CD4-positive, alpha-beta memory T cell (primary cell): ENCODE measurements at regions not wholly inside any gene's neighbourhood (a gene's known extent, or its start where the extent isn't known, plus 50 kb on each side); places are given as distances from the start of the nearest gene placed in this dataset.
"Not testable (repeated sequence)": the region's sequence is repeated elsewhere in the genome, so short reads cannot be mapped to it uniquely, and the experiment has no call there.

Source experiments
- CTCF ChIA-PET: fragments of 350-600 bp; sonication (Branson Sonifier 250); formaldehyde crosslinking; loops from one replicate; lab custom pipeline; 2021; ENCODE audit warnings: inconsistent platforms; ENCODE audit not compliant: partially characterized antibody; lab: Charles Lee
- POLR2A ChIA-PET: fragments of 350-600 bp; sonication (Branson Sonifier 250); formaldehyde crosslinking; loops from one replicate; lab custom pipeline; 2021; ENCODE audit not compliant: partially characterized antibody; lab: Charles Lee
- DNase-seq, 5 donors: peaks; one replicate each; pipeline versions ENCODE4 v3.0.0 to v3.0.0-alpha.2; 2020 to 2022; ENCODE audit warnings: mixed read lengths in 1 of 5
- H3K27ac ChIP-seq: one replicate; pipeline ENCODE4 v1.7.0; 2013; ENCODE audit warnings: low read depth, low read length
- H3K27me3 ChIP-seq: 2 replicates; pipeline ENCODE4 v1.7.0; 2013; ENCODE audit warnings: mild to moderate bottlenecking, low read length, moderate library complexity; ENCODE audit not compliant: insufficient read depth
- H3K36me3 ChIP-seq: 2 replicates; pipeline ENCODE4 v1.7.0; 2013; ENCODE audit warnings: mild to moderate bottlenecking, low read length, moderate library complexity; ENCODE audit not compliant: insufficient read depth
- H3K4me1 ChIP-seq: 2 replicates; pipeline ENCODE4 v1.7.0; 2013; ENCODE audit warnings: mild to moderate bottlenecking, low read length, moderate library complexity; ENCODE audit not compliant: insufficient read depth
- H3K4me3 ChIP-seq, 2 donors: one replicate each; pipeline ENCODE4 v1.7.0; 2013; ENCODE audit warnings: low read length in 2 of 2, mild to moderate bottlenecking in 1 of 2
- H3K9me3 ChIP-seq, 2 donors: one replicate each; pipeline ENCODE4 v1.7.0; 2013; ENCODE audit warnings: low read length in 2 of 2, control low read depth in 1 of 2; ENCODE audit not compliant: control insufficient read depth in 1 of 2
- H3K27ac Mint-ChIP-seq, 7 donors: one replicate each; pipeline ENCODE4 v1.8.0; 2020 to 2021; ENCODE audit warnings: mixed read lengths in 7 of 7, mild to moderate bottlenecking in 6 of 7, inconsistent platforms in 3 of 7, moderate library complexity in 3 of 7
- H3K27me3 Mint-ChIP-seq, 2 donors: one replicate each; pipeline ENCODE4 v1.8.0; 2020 to 2021; ENCODE audit warnings: mixed read lengths in 2 of 2
- H3K36me3 Mint-ChIP-seq, 2 donors: one replicate each; pipeline ENCODE4 v1.8.0; 2020 to 2021; ENCODE audit warnings: mixed read lengths in 2 of 2, inconsistent platforms in 1 of 2, mild to moderate bottlenecking in 1 of 2
- H3K4me1 Mint-ChIP-seq, 4 donors: one replicate each; pipeline ENCODE4 v1.8.0; 2020 to 2021; ENCODE audit warnings: mixed read lengths in 4 of 4, mild to moderate bottlenecking in 1 of 4
- H3K4me3 Mint-ChIP-seq, 8 donors: one replicate each; pipeline ENCODE4 v1.8.0; 2020 to 2021; ENCODE audit warnings: mixed read lengths in 8 of 8, mild to moderate bottlenecking in 7 of 8, moderate library complexity in 6 of 8, inconsistent platforms in 3 of 8
- H3K9me3 Mint-ChIP-seq, 8 donors: one replicate each; pipeline ENCODE4 v1.8.0; 2020 to 2021; ENCODE audit warnings: mixed read lengths in 8 of 8, mild to moderate bottlenecking in 5 of 8, inconsistent platforms in 3 of 8, moderate library complexity in 1 of 8
- intact Hi-C: fragments of 100-400 bp; cut with micrococcal nuclease; formaldehyde crosslinking; loops from one replicate; pipeline ENCODE4 v1.15.1; 2023

DNA sequence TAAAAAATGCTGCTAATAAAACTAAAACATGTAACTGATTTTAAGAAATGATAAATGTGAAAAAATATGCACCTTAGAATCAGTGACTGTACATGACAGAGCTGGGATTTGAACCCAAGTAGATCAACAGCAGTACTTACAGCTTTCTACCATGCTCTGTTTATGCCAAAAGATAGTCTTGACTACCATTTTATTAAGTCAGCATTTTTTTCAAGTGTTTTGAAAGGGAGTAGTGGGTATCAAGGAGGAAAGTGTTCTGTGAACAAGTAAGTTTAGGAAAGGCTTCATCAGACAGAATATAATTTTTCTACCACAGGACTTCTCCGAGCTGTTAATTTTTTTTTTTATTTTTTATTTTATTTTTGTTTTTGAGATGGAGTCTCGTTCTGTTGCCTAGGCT lies 180.4 kb upstream of the GLRA1 start:
- H3K27me3 ChIP-seq = no peaks in the 10 kb centered on the region
- no peak overlapping the region for H3K4me3 Mint-ChIP-seq
- H3K36me3 Mint-ChIP-seq = no peaks in the 10 kb centered on the region
- intact Hi-C loops = no loop called here
- CTCF ChIA-PET = no interaction called here
- no peaks in the 10 kb centered on the region for H3K9me3 ChIP-seq
- no peaks in the 10 kb centered on the region for H3K4me1 ChIP-seq
- H3K4me3 ChIP-seq = no peak overlapping the region
- H3K27ac Mint-ChIP-seq = no peak overlapping the region
- no peaks in the 10 kb centered on the region for H3K36me3 ChIP-seq
- POLR2A ChIA-PET = no interaction called here
- no peak for DNase-seq
- H3K27me3 Mint-ChIP-seq = no peaks in the 10 kb centered on the region
- no peak overlapping the region for H3K27ac ChIP-seq
- peaks cover 0 to 17% (median 5%) of the 10 kb centered on the region in 8 donors for H3K9me3 Mint-ChIP-seq
- no peaks in the 10 kb centered on the region for H3K4me1 Mint-ChIP-seq

DNA sequence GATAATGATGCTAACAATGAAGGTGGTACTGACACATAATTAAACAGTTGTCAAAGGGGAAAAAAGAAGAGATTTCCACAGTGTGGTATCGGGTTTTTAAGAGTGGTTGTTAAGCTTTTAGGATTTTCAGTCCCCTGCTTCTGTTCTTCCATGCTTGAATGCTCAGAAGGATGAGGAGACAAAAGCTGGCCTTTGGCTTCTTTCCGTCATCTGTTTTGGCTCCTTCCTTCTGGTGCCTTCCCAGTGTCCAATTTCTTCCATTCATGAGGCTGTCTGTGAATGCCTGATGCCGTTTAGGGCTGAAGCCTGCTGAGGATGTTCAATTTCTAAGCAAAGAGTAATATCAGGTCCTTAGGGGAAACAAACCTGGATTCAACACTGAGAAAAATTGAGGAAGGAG lies 179.6 kb upstream of the GLRA1 start:
- H3K4me3 Mint-ChIP-seq = no peak overlapping the region
- Histone ChIP-seq H3K36me3 (no peaks in the 10 kb centered on the region), H3K27ac (no peak overlapping the region), H3K4me3 (no peak overlapping the region), H3K4me1 (no peaks in the 10 kb centered on the region), H3K27me3 (no peaks in the 10 kb centered on the region), H3K9me3 (no peaks in the 10 kb centered on the region)
- no peaks in the 10 kb centered on the region for H3K36me3 Mint-ChIP-seq
- DNase-seq = no peak
- no peaks in the 10 kb centered on the region for H3K4me1 Mint-ChIP-seq
- H3K9me3 Mint-ChIP-seq = peaks cover 0 to 17% (median 5%) of the 10 kb centered on the region in 8 donors
- intact Hi-C loops = no loop called here
- H3K27ac Mint-ChIP-seq = no peak overlapping the region
- ChIA-PET CTCF (interaction anchor here (1.0 kb wide), 1 partner anchor 9 kb away, joined by 3 read pairs; no protein-coding TSS in a partner anchor), POLR2A (no interaction called here)
- H3K27me3 Mint-ChIP-seq = no peaks in the 10 kb centered on the region

DNA sequence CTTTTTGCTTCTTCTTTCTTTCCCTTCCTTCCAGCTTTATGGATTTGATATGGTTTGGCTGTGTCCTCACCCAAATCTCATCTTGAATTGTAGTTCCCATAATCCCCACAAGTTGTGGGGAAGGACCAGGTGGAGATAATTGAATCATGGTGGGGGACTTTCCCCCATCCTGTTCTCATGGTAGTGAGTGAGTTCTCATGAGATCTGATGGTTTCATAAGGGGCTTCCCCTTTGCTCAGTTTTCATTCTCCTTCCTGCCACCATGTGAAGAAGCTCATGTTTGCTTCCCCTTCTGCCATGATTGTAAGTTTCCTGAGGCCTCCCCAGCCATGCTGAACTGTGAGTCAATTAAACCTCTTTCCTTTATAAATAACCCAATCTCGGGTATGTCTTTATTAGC lies 178.3 kb upstream of the GLRA1 start:
- H3K4me1 ChIP-seq, H3K27ac ChIP-seq, H3K27ac Mint-ChIP-seq, CTCF ChIA-PET, POLR2A ChIA-PET, H3K27me3 Mint-ChIP-seq, DNase-seq, H3K27me3 ChIP-seq, H3K4me1 Mint-ChIP-seq, H3K4me3 ChIP-seq, H3K36me3 Mint-ChIP-seq, H3K4me3 Mint-ChIP-seq, H3K36me3 ChIP-seq, intact Hi-C loops, H3K9me3 ChIP-seq: not testable (repeated sequence)
- peaks cover 0 to 17% (median 5%) of the 10 kb centered on the region in 8 donors for H3K9me3 Mint-ChIP-seq

DNA sequence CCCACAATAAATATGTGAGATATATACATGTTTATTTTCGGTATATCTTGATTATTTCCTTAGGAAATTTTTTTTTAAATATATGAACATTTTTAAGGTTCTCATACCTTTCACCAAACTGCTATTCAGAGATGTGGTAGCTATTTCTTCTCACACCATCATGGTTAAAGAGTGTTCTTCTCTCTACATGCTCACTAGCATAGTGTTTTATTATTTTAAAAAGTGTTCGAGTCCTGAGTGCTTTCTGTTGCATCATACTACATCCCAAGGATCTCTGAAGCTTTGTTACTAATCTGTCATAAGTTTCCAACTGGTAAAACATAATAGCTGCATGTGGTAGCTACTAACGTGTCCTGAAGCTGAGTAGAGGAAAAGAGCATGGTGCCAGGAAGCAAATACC lies 177.4 kb upstream of the GLRA1 start:
- peaks cover 3 to 6% (median 3%) of the 10 kb centered on the region in 4 donors for H3K4me1 Mint-ChIP-seq
- POLR2A ChIA-PET = no interaction called here
- H3K27ac ChIP-seq = no peak overlapping the region
- H3K9me3 Mint-ChIP-seq = peaks cover 0 to 17% (median 5%) of the 10 kb centered on the region in 8 donors
- H3K27ac Mint-ChIP-seq = no peak overlapping the region
- no peaks in the 10 kb centered on the region for H3K36me3 ChIP-seq
- no peak overlapping the region for H3K4me3 Mint-ChIP-seq
- no peak overlapping the region for H3K4me3 ChIP-seq
- no peaks in the 10 kb centered on the region for H3K27me3 Mint-ChIP-seq
- H3K4me1 ChIP-seq = no peaks in the 10 kb centered on the region
- CTCF ChIA-PET = no interaction called here
- intact Hi-C loops = no loop called here
- no peaks in the 10 kb centered on the region for H3K9me3 ChIP-seq
- DNase-seq = no peak
- H3K36me3 Mint-ChIP-seq = no peaks in the 10 kb centered on the region
- H3K27me3 ChIP-seq = no peaks in the 10 kb centered on the region

DNA sequence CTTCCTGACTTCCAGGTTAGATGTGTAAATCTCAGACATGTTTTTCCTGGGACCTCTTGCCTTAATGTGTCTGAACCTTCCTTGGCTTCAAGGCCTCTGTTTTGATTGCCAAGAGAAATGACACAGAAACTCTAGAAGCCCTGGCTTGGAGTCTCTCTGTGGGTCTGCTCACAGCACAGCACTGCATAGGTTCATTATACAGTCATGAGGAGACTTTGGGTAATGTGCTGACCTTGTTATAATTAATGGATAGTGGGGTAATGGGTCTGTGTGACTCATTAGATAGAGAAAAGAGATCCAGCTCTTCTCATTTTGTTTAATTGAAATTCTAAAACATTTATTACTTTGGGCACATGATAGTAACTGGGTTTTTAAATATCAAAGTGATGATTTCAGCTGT lies 175.8 kb upstream of the GLRA1 start:
- H3K4me3 Mint-ChIP-seq = no peak overlapping the region
- peak overlapping the region in 1 of 7 donors; percentile 20 for H3K27ac Mint-ChIP-seq
- H3K36me3 Mint-ChIP-seq = no peaks in the 10 kb centered on the region
- POLR2A ChIA-PET = no interaction called here
- peaks cover 8 to 10% (median 9%) of the 10 kb centered on the region in 4 donors for H3K4me1 Mint-ChIP-seq
- H3K27me3 Mint-ChIP-seq = no peaks in the 10 kb centered on the region
- Histone ChIP-seq H3K27me3 (no peaks in the 10 kb centered on the region), H3K36me3 (no peaks in the 10 kb centered on the region), H3K27ac (no peak overlapping the region), H3K4me3 (no peak overlapping the region), H3K9me3 (no peaks in the 10 kb centered on the region), H3K4me1 (no peaks in the 10 kb centered on the region)
- intact Hi-C loops = no loop called here
- no peak for DNase-seq
- CTCF ChIA-PET = no interaction called here
- peaks cover 0 to 17% (median 5%) of the 10 kb centered on the region in 8 donors for H3K9me3 Mint-ChIP-seq

DNA sequence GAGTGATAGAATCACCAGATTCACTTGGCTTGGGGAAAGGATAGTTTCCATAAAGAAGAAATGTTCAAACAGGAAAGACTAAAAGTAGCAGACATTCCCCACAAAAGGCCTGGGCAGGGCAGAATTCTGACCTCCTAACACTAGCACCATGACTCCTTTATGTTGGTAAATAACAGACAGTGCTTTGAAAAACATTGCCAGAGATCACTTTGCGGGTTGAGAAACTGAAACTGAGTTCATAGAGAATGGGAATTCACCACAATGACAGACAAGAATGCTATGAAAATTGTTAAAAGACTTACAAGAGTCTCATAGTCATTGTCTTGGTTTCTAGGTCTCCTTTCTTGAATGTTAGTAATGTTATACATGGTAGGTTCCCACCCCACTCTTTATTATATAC lies 172.5 kb upstream of the GLRA1 start:
- Histone ChIP-seq H3K36me3 (no peaks in the 10 kb centered on the region), H3K4me1 (no peaks in the 10 kb centered on the region), H3K9me3 (no peaks in the 10 kb centered on the region), H3K27ac (no peak overlapping the region), H3K4me3 (no peak overlapping the region), H3K27me3 (no peaks in the 10 kb centered on the region)
- CTCF ChIA-PET = no interaction called here
- Mint-ChIP-seq H3K4me3 (peak overlapping the region in 3 of 8 donors; percentile 35 to 61 (median 46)), H3K27me3 (peaks cover 0 to 2% of the 10 kb centered on the region in 2 donors), H3K9me3 (peaks cover 0 to 1% (median 0%) of the 10 kb centered on the region in 8 donors), H3K4me1 (peaks cover 8 to 10% (median 10%) of the 10 kb centered on the region in 4 donors), H3K27ac (peak overlapping the region in 1 of 7 donors; percentile 43), H3K36me3 (no peaks in the 10 kb centered on the region)
- no peak for DNase-seq
- intact Hi-C loops = no loop called here
- POLR2A ChIA-PET = no interaction called here

DNA sequence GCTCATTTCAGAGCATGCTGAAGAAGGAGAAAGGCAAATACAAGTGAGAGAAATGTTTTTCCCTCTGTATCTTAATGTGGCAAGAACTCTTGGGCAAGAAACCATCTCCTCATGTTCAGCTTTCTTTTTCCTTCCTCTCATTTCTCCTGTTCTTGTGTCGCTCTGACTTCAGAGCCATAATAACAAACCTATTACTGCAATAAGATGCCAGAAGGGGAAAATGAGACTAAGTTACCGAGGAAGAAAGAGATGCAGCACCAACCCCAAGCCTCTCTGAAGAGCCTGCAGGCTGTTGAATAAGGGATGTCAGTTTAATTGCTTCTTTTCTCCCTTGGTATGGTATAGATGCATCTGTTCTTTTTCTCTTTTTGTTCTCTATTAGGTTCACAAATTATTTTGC lies 170.1 kb upstream of the GLRA1 start:
- Histone ChIP-seq H3K4me1 (no peaks in the 10 kb centered on the region), H3K9me3 (no peaks in the 10 kb centered on the region), H3K27ac (no peak overlapping the region), H3K4me3 (no peak overlapping the region), H3K27me3 (no peaks in the 10 kb centered on the region), H3K36me3 (no peaks in the 10 kb centered on the region)
- Mint-ChIP-seq H3K9me3 (peaks cover 0 to 1% (median 0%) of the 10 kb centered on the region in 8 donors), H3K36me3 (no peaks in the 10 kb centered on the region), H3K27ac (no peak overlapping the region), H3K27me3 (peaks cover 0 to 4% of the 10 kb centered on the region in 2 donors), H3K4me3 (no peak overlapping the region), H3K4me1 (peaks cover 9 to 13% (median 13%) of the 10 kb centered on the region in 4 donors)
- intact Hi-C loops = no loop called here
- CTCF ChIA-PET = no interaction called here
- no peak for DNase-seq
- POLR2A ChIA-PET = no interaction called here

DNA sequence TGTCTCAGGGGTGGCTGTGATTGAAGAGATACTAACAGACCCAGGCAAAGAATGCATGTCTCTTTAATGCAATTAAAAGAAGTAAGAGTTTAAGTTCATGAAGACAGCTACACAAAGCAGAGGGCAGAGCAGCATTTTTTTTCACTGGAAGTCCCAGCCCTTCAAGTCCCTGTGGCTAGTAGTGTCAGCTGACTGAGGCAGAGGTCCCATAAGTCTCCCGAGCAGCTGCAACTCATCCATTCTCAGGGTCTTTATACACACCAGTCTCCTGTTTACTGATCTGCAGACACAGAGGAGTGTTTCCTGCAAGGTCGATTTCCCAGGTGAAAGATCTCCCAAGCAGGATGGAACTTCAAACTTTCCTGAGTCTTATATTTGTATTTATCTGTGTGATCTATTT lies 169.4 kb upstream of the GLRA1 start:
- ChIA-PET POLR2A (no interaction called here), CTCF (no interaction called here)
- no peak overlapping the region for H3K4me3 Mint-ChIP-seq
- H3K36me3 Mint-ChIP-seq = no peaks in the 10 kb centered on the region
- Histone ChIP-seq H3K36me3 (no peaks in the 10 kb centered on the region), H3K9me3 (no peaks in the 10 kb centered on the region), H3K27me3 (no peaks in the 10 kb centered on the region), H3K4me3 (no peak overlapping the region), H3K27ac (no peak overlapping the region), H3K4me1 (no peaks in the 10 kb centered on the region)
- H3K27me3 Mint-ChIP-seq = peaks cover 0 to 4% of the 10 kb centered on the region in 2 donors
- H3K4me1 Mint-ChIP-seq = peaks cover 9 to 13% (median 13%) of the 10 kb centered on the region in 4 donors
- intact Hi-C loops = no loop called here
- H3K27ac Mint-ChIP-seq = no peak overlapping the region
- no peak for DNase-seq
- H3K9me3 Mint-ChIP-seq = peaks cover 0 to 1% (median 0%) of the 10 kb centered on the region in 8 donors
